Keratinocyte (primary cell): ENCODE measurements at regions not wholly inside any gene's neighbourhood (a gene's known extent, or its start where the extent isn't known, plus 50 kb on each side); places are given as distances from the start of the nearest gene placed in this dataset.

Experiments used
- DNase-seq: peaks from one replicate; pipeline ENCODE4 v3.0.0-alpha.2; 2011; ENCODE audit warnings: low read depth, missing footprints, low spot score
- FAIRE-seq: peaks from 2 replicates; lab custom pipeline; 2011; peaks lifted over from hg19 to GRCh38; lab: Jason Lieb, UNC
- H2AFZ ChIP-seq: 2 replicates; pipeline ENCODE4 v1.6.0; 2012; ENCODE audit warnings: low read length, control low read depth, inconsistent platforms; ENCODE audit not compliant: control insufficient read depth
- H3K27ac ChIP-seq: 2 replicates; pipeline ENCODE4 v1.5.1; 2011; ENCODE audit warnings: low read length; ENCODE audit not compliant: control insufficient read depth, insufficient read depth
- H3K27me3 ChIP-seq: 3 replicates; pipeline ENCODE4 v1.6.0; 2011; ENCODE audit warnings: low read length; ENCODE audit not compliant: control insufficient read depth, insufficient read depth; ENCODE audit errors: extremely low read depth
- H3K36me3 ChIP-seq, 2 experiments: 2 replicates in 1 of 2; 3 replicates in 1 of 2; pipeline ENCODE4 v1.5.1; 2011; ENCODE audit warnings: low read length in 2 of 2, mild to moderate bottlenecking in 1 of 2; ENCODE audit not compliant: control insufficient read depth in 2 of 2, insufficient read depth in 2 of 2; ENCODE audit errors: extremely low read depth in 1 of 2
- H3K4me1 ChIP-seq: 3 replicates; pipeline ENCODE4 v1.5.1; 2011; ENCODE audit warnings: low read length; ENCODE audit not compliant: control insufficient read depth, insufficient read depth; ENCODE audit errors: extremely low read depth
- H3K4me2 ChIP-seq: 3 replicates; pipeline ENCODE4 v1.6.0; 2011; ENCODE audit warnings: low read depth, low read length; ENCODE audit not compliant: control insufficient read depth, insufficient read depth; ENCODE audit errors: extremely low read depth
- H3K4me3 ChIP-seq, 3 experiments: fragments of 200-600 bp in 1 of 3; sonication (generic) in 1 of 3; 2 replicates in 2 of 3; 3 replicates in 1 of 3; pipeline ENCODE4 v1.5.1; 2011 to 2016; ENCODE audit warnings: low read length in 3 of 3, mild to moderate bottlenecking in 3 of 3, control low read depth in 2 of 3, inconsistent platforms in 1 of 3, low read depth in 1 of 3, mixed read lengths in 1 of 3, mixed run types in 1 of 3, moderate library complexity in 1 of 3; ENCODE audit not compliant: control insufficient read depth in 2 of 3, insufficient read depth in 2 of 3; ENCODE audit errors: extremely low read depth in 1 of 3
- H3K79me2 ChIP-seq: 2 replicates; pipeline ENCODE4 v1.6.0; 2012; ENCODE audit warnings: low read length; ENCODE audit not compliant: control insufficient read depth, insufficient read depth
- H3K9ac ChIP-seq: 3 replicates; pipeline ENCODE4 v1.6.0; 2011; ENCODE audit warnings: low read length; ENCODE audit not compliant: control insufficient read depth, insufficient read depth; ENCODE audit errors: extremely low read depth
- H3K9me1 ChIP-seq: 3 replicates; pipeline ENCODE4 v1.6.0; 2011; ENCODE audit warnings: low read length; ENCODE audit not compliant: control insufficient read depth, insufficient read depth; ENCODE audit errors: extremely low read depth
- H3K9me3 ChIP-seq: 2 replicates; pipeline ENCODE4 v1.5.1; 2012; ENCODE audit warnings: low read depth, low read length; ENCODE audit not compliant: control insufficient read depth
- H4K20me1 ChIP-seq: 3 replicates; pipeline ENCODE4 v1.6.0; 2011; ENCODE audit warnings: low read length; ENCODE audit not compliant: control insufficient read depth, insufficient read depth; ENCODE audit errors: extremely low read depth
- CTCF ChIP-seq, 3 experiments: IDR thresholded peaks in 1 of 3; conservative IDR thresholded peaks in 1 of 3; optimal IDR thresholded peaks in 1 of 3; 2 replicates in 2 of 3; 3 replicates in 1 of 3; pipeline versions ENCODE3 to v1.5.1; 2011; ENCODE audit warnings: low read length in 3 of 3, mild to moderate bottlenecking in 3 of 3, moderate library complexity in 2 of 3, control low read depth in 1 of 3, inconsistent platforms in 1 of 3; ENCODE audit not compliant: insufficient read depth in 2 of 3; ENCODE audit errors: extremely low read depth in 1 of 3
- EZH2 ChIP-seq: IDR thresholded peaks from one replicate; pipeline ENCODE4 v1.6.1; 2012; ENCODE audit warnings: inconsistent platforms, mild to moderate bottlenecking, low read length, moderate library complexity
- dilution Hi-C: fragments of 300-500 bp; cut with MboI; formaldehyde crosslinking; loops from one replicate; pipeline ENCODE4 v1.7.0; 2020; ENCODE audit warnings: low sequenced_read_pairs; ENCODE audit not compliant: extremely low pct_ligation_motif_present

GRCh38 chr10:11682267-11682683 lies 59.9 kb upstream of the ECHDC3 start:
- Histone ChIP-seq H3K9me3 (no peaks in the 10 kb centered on the region), H3K4me1 (peaks cover 25% of the 10 kb centered on the region), H4K20me1 (no peaks in the 10 kb centered on the region), H2AFZ (no peak overlapping the region), H3K4me3 (no peak overlapping the region), H3K36me3 (no peaks in the 10 kb centered on the region), H3K9ac (no peak overlapping the region), H3K79me2 (no peaks in the 10 kb centered on the region), H3K9me1 (peaks cover 3% of the 10 kb centered on the region), H3K4me2 (no peak overlapping the region), H3K27me3 (peaks cover 4% of the 10 kb centered on the region), H3K27ac (no peak overlapping the region)
- DNase-seq (no peak), FAIRE-seq (no peak)
- dilution Hi-C loops = no loop called here
- TF ChIP-seq EZH2 (no peak), CTCF (optimal IDR thresholded peaks at IDR 0.05 in 1 of 3, IDR thresholded peaks at IDR 0.05 in 1 of 3, conservative IDR thresholded peaks at IDR 0.05 in 1 of 3; ENCODE audit: extremely low read depth in 1 of 3, insufficient read depth in 2 of 3, low read length in 3 of 3) (no peak)

GRCh38 chr10:11680496-11680895 lies 61.7 kb upstream of the ECHDC3 start:
- FAIRE-seq (no peak), DNase-seq (no peak)
- dilution Hi-C loops = no loop called here
- H3K4me3 ChIP-seq = no peak overlapping the region
- H3K4me2 ChIP-seq = no peak overlapping the region
- H3K27me3 ChIP-seq = peaks cover 4% of the 10 kb centered on the region
- H3K79me2 ChIP-seq = no peaks in the 10 kb centered on the region
- no peak overlapping the region for H3K27ac ChIP-seq
- H3K9me3 ChIP-seq = no peaks in the 10 kb centered on the region
- H3K36me3 ChIP-seq = no peaks in the 10 kb centered on the region
- H3K9me1 ChIP-seq = peaks cover 3% of the 10 kb centered on the region
- H3K4me1 ChIP-seq = peaks cover 13% of the 10 kb centered on the region
- H4K20me1 ChIP-seq = no peaks in the 10 kb centered on the region
- H2AFZ ChIP-seq = no peak overlapping the region
- no peak for TF ChIP-seq CTCF (optimal IDR thresholded peaks at IDR 0.05 in 1 of 3, IDR thresholded peaks at IDR 0.05 in 1 of 3, conservative IDR thresholded peaks at IDR 0.05 in 1 of 3; ENCODE audit: extremely low read depth in 1 of 3, insufficient read depth in 2 of 3, low read length in 3 of 3)
- no peak overlapping the region for H3K9ac ChIP-seq
